ENCODE measurements at regions not wholly inside any gene's neighbourhood (a gene's known extent, or its start where the extent isn't known, plus 50 kb on each side); places are given as distances from the start of the nearest gene placed in this dataset.

DNA sequence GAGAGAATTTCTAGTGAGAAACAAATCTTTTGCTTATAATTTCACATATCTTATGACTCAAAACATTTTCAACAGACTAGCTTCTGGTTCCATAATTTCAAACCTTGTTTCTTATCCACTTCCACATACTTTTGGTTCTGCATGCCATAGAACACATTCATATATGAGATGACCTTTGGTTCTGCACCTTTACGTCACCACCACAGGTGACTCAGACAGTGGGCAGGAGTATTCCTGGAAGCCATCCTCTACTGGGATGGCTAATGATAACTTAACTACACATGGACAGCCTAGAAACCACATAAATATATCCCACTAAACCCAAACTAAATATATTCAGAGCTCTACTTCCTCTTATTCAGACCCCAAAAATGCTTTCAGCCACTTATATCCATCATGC, 133.3 kb downstream of the DCK start:
- Histone ChIP-seq H3K4me3 (ENCODE audit: low read length) (no peak overlapping the region), H3K9me3 (ENCODE audit: control insufficient read depth, low read depth, low read length) (no peaks in the 10 kb centered on the region)

DNA sequence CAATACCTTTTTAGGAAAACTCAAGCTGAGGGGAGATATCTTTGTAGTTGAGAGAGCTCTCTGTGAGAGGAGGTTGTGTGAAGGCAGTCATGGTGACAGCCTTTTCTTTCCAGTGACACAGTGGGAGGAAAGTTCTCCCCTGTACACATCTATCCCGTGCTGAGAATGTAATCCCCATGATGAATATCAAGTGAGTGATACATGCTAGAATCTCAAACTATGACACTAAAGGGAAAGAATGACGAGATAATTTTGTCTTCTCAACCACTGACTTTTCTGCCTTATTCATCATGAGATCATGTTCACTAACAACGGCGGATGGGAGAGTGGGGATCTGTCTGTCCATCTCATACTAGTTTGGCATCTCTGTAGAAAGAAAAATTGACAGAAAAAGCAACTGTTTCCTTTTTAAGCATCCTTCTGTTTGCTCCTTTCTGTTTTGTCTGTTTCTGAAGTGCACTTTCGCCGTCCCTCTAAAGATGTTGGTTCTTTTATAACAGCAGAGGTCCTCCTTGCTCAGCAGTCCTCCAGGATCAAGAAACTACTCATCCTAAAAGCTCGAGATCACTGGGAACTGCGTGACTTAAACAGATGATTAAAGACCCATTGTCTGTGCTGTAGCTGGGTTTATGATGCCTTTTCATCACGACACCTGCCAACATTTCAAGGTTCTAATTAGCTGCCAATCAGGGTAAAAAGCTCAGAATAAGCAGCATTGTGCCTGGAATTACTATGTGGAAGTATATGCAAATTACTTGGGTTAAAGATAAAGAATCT, 137.6 kb downstream of the DCK start:
- Histone ChIP-seq H3K9ac (ENCODE audit: low read length) (no peak overlapping the region), H3K27me3 (ENCODE audit: control insufficient read depth, insufficient read depth, low read length) (no peaks in the 10 kb centered on the region), H3K4me3 (ENCODE audit: low read length) (no peak overlapping the region), H3K9me3 (ENCODE audit: control insufficient read depth, low read depth, low read length) (no peaks in the 10 kb centered on the region), H3K27ac (ENCODE audit: low read length) (no peak overlapping the region), H3K36me3 (ENCODE audit: control insufficient read depth, low read depth, low read length) (no peaks in the 10 kb centered on the region), H3K4me1 (ENCODE audit: control insufficient read depth, low read depth, low read length) (no peaks in the 10 kb centered on the region)

More for the DNA sequence above, 133.3 kb downstream of the DCK start:
- H3K27me3 ChIP-seq (ENCODE audit: control insufficient read depth, insufficient read depth, low read length) = no peaks in the 10 kb centered on the region
- no peak overlapping the region for H3K27ac ChIP-seq (ENCODE audit: low read length)
- no peak overlapping the region for H3K9ac ChIP-seq (ENCODE audit: low read length)
- no peaks in the 10 kb centered on the region for H3K36me3 ChIP-seq (ENCODE audit: control insufficient read depth, low read depth, low read length)
- H3K4me1 ChIP-seq (ENCODE audit: control insufficient read depth, low read depth, low read length) = no peaks in the 10 kb centered on the region

- H3K4me3 ChIP-seq (ENCODE audit: low read length) = no peak overlapping the region
- no peaks in the 10 kb centered on the region for H3K4me1 ChIP-seq (ENCODE audit: control insufficient read depth, low read depth, low read length)
- H3K27ac ChIP-seq (ENCODE audit: low read length) = no peak overlapping the region
- no peaks in the 10 kb centered on the region for H3K9me3 ChIP-seq (ENCODE audit: control insufficient read depth, low read depth, low read length)
- no peaks in the 10 kb centered on the region for H3K27me3 ChIP-seq (ENCODE audit: control insufficient read depth, insufficient read depth, low read length)
- no peaks in the 10 kb centered on the region for H3K36me3 ChIP-seq (ENCODE audit: control insufficient read depth, low read depth, low read length)
- H3K9ac ChIP-seq (ENCODE audit: low read length) = no peak overlapping the region
Measured at GRCh38 chr4:71132486-71132885, 139.0 kb downstream of the DCK start.

- H3K4me3 ChIP-seq (ENCODE audit: low read length) = no peak overlapping the region
Measured at GRCh38 chr4:71133491-71133890, 140.0 kb downstream of the DCK start.

GRCh38 chr4:71136071-71136470, 142.6 kb downstream of the DCK start:
- Histone ChIP-seq H3K9ac (ENCODE audit: low read length) (no peak overlapping the region), H3K4me1 (ENCODE audit: control insufficient read depth, low read depth, low read length) (no peaks in the 10 kb centered on the region), H3K36me3 (ENCODE audit: control insufficient read depth, low read depth, low read length) (no peaks in the 10 kb centered on the region), H3K27ac (ENCODE audit: low read length) (no peak overlapping the region), H3K27me3 (ENCODE audit: control insufficient read depth, insufficient read depth, low read length) (no peaks in the 10 kb centered on the region), H3K9me3 (ENCODE audit: control insufficient read depth, low read depth, low read length) (no peaks in the 10 kb centered on the region), H3K4me3 (ENCODE audit: low read length) (no peak overlapping the region)

More at GRCh38 chr4:71133491-71133890, 140.0 kb downstream of the DCK start:
- H3K9me3 ChIP-seq (ENCODE audit: control insufficient read depth, low read depth, low read length) = no peaks in the 10 kb centered on the region
- H3K36me3 ChIP-seq (ENCODE audit: control insufficient read depth, low read depth, low read length) = no peaks in the 10 kb centered on the region
- no peaks in the 10 kb centered on the region for H3K27me3 ChIP-seq (ENCODE audit: control insufficient read depth, insufficient read depth, low read length)
- H3K4me1 ChIP-seq (ENCODE audit: control insufficient read depth, low read depth, low read length) = no peaks in the 10 kb centered on the region
- H3K9ac ChIP-seq (ENCODE audit: low read length) = no peak overlapping the region
- H3K27ac ChIP-seq (ENCODE audit: low read length) = no peak overlapping the region

DNA sequence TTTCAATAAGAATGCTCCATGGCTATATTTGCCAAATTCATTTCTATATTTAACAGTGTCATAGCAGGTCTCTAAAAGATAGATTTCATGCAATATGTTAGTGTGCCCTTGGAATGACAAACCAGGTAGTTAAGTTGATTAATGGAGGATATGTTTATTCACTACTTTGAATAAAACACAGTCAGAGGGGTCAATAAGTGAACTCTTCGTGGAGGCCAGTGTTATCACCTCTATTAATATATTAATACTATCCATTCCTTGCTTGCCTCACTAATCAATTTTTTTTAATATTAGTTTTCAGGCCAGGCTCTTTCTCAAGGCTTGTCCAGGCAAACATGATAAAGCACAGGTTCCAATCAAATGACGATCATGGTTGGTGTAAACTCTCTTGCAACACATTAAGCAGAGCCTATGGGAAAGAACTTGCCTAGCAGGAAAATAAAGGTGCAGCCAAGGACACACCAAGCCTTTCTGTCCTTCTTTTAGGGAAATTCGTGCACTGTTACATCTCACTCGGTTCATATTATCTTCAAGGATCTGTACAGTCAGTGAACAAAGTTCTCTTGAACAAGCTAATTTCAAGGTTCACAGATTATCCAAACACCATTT, 144.7 kb downstream of the DCK start:
- no peak overlapping the region for H3K27ac ChIP-seq (ENCODE audit: low read length)
- H3K9ac ChIP-seq (ENCODE audit: low read length) = no peak overlapping the region
- no peaks in the 10 kb centered on the region for H3K4me1 ChIP-seq (ENCODE audit: control insufficient read depth, low read depth, low read length)
- H3K4me3 ChIP-seq (ENCODE audit: low read length) = no peak overlapping the region
- H3K9me3 ChIP-seq (ENCODE audit: control insufficient read depth, low read depth, low read length) = no peaks in the 10 kb centered on the region
- no peaks in the 10 kb centered on the region for H3K36me3 ChIP-seq (ENCODE audit: control insufficient read depth, low read depth, low read length)
- H3K27me3 ChIP-seq (ENCODE audit: control insufficient read depth, insufficient read depth, low read length) = no peaks in the 10 kb centered on the region

DNA sequence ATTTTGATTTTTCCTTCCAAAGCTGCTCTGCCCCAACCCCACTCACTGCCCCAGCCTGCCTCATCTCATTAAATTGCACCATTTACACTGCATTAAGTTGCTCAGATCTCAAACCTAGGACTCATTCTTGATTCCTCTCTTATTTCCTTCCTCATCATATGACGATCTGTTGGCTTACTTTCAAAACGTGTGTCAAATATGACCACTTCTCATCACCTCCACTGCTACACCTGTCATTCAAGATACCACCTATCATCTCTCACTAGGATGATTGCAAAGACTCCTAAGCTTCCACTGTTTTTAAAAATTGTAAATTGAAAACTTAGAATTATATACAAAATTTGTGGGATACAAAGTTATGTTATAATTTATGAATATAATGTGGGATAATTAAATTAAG, 147.1 kb downstream of the DCK start:
- H3K36me3 ChIP-seq (ENCODE audit: control insufficient read depth, low read depth, low read length) = no peaks in the 10 kb centered on the region
- H3K27ac ChIP-seq (ENCODE audit: low read length) = no peak overlapping the region
- H3K4me1 ChIP-seq (ENCODE audit: control insufficient read depth, low read depth, low read length) = no peaks in the 10 kb centered on the region
- no peaks in the 10 kb centered on the region for H3K27me3 ChIP-seq (ENCODE audit: control insufficient read depth, insufficient read depth, low read length)
- H3K9ac ChIP-seq (ENCODE audit: low read length) = no peak overlapping the region
- no peaks in the 10 kb centered on the region for H3K9me3 ChIP-seq (ENCODE audit: control insufficient read depth, low read depth, low read length)
- no peak overlapping the region for H3K4me3 ChIP-seq (ENCODE audit: low read length)

DNA sequence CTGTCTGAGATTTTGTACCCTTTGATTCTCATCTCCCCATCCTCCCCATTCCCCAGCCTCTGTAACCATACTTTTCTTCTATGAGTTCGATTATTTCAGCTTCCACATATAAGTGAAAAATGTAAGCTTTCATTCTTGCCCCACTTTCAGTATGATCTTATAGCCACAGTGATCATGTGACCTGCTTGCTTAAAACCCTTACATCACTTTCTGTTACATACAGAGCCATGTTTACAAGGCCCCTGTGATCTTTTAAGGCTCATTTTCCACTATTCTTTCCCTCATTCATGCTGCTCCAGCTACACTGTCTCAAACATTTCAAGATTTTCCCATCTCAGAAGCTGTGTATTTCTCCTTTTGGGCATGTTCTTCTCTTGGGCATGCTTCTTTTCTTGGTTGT, 147.7 kb downstream of the DCK start:
- no peak overlapping the region for H3K9ac ChIP-seq (ENCODE audit: low read length)
- no peak overlapping the region for H3K4me3 ChIP-seq (ENCODE audit: low read length)
- H3K9me3 ChIP-seq (ENCODE audit: control insufficient read depth, low read depth, low read length) = no peaks in the 10 kb centered on the region
- H3K4me1 ChIP-seq (ENCODE audit: control insufficient read depth, low read depth, low read length) = no peaks in the 10 kb centered on the region
- H3K27ac ChIP-seq (ENCODE audit: low read length) = no peak overlapping the region
- H3K36me3 ChIP-seq (ENCODE audit: control insufficient read depth, low read depth, low read length) = no peaks in the 10 kb centered on the region
- H3K27me3 ChIP-seq (ENCODE audit: control insufficient read depth, insufficient read depth, low read length) = no peaks in the 10 kb centered on the region

DNA sequence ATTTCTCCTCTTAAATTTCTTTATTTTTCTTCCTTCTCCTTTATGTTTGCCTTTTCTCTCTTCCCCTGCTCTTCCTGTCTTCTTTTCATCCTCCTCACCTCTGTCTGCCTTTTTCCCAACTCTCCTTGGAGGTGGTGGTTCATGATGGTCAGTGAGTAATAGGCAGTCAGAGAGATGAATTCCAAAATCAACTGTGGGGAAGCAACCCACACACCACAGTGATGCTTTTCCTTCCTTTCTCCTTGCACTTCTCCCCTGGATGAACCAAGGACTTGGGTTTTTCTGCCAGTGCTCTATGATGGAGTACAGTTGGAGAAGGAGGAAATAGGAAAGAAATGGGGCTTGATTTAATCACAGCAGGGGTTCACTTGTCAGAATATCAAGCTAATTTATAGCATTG, 153.8 kb downstream of the DCK start:
- H3K9ac ChIP-seq (ENCODE audit: low read length) = no peak overlapping the region
- no peaks in the 10 kb centered on the region for H3K36me3 ChIP-seq (ENCODE audit: control insufficient read depth, low read depth, low read length)
- no peaks in the 10 kb centered on the region for H3K9me3 ChIP-seq (ENCODE audit: control insufficient read depth, low read depth, low read length)
- H3K4me1 ChIP-seq (ENCODE audit: control insufficient read depth, low read depth, low read length) = no peaks in the 10 kb centered on the region
- H3K27me3 ChIP-seq (ENCODE audit: control insufficient read depth, insufficient read depth, low read length) = no peaks in the 10 kb centered on the region
- no peak overlapping the region for H3K27ac ChIP-seq (ENCODE audit: low read length)
- H3K4me3 ChIP-seq (ENCODE audit: low read length) = no peak overlapping the region

DNA sequence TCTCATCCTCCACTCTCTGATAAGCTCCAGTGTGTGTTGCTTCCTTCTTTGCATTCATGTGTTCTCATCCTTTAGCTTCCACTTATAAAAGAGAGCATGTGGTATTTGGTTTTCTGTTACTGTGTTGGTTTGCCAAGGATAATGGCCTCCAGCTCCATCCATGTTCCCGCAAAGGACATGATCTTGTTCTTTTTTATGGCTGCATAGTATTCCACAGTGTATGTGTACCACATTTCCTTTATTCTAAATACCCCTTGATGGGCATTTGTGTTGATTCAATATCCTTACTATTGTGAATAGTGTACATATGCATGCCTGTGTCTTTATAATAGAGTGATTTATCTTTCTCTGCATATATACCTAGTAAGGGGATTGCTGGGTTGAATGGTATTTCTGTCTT, 155.1 kb downstream of the DCK start:
- Histone ChIP-seq H3K9me3 (ENCODE audit: control insufficient read depth, low read depth, low read length) (no peaks in the 10 kb centered on the region), H3K36me3 (ENCODE audit: control insufficient read depth, low read depth, low read length) (no peaks in the 10 kb centered on the region), H3K27ac (ENCODE audit: low read length) (no peak overlapping the region), H3K27me3 (ENCODE audit: control insufficient read depth, insufficient read depth, low read length) (no peaks in the 10 kb centered on the region), H3K4me1 (ENCODE audit: control insufficient read depth, low read depth, low read length) (no peaks in the 10 kb centered on the region), H3K4me3 (ENCODE audit: low read length) (no peak overlapping the region), H3K9ac (ENCODE audit: low read length) (no peak overlapping the region)

GRCh38 chr4:71151054-71151453, 157.6 kb downstream of the DCK start:
- no peaks in the 10 kb centered on the region for H3K9me3 ChIP-seq (ENCODE audit: control insufficient read depth, low read depth, low read length)
- H3K36me3 ChIP-seq (ENCODE audit: control insufficient read depth, low read depth, low read length) = no peaks in the 10 kb centered on the region
- no peak overlapping the region for H3K4me3 ChIP-seq (ENCODE audit: low read length)
- H3K27ac ChIP-seq (ENCODE audit: low read length) = no peak overlapping the region
- H3K27me3 ChIP-seq (ENCODE audit: control insufficient read depth, insufficient read depth, low read length) = no peaks in the 10 kb centered on the region
- H3K9ac ChIP-seq (ENCODE audit: low read length) = no peak overlapping the region
- H3K4me1 ChIP-seq (ENCODE audit: control insufficient read depth, low read depth, low read length) = no peaks in the 10 kb centered on the region

GRCh38 chr4:71156616-71157015, 163.2 kb downstream of the DCK start:
- Histone ChIP-seq H3K4me1 (ENCODE audit: control insufficient read depth, low read depth, low read length) (no peaks in the 10 kb centered on the region), H3K4me3 (ENCODE audit: low read length) (no peak overlapping the region), H3K9ac (ENCODE audit: low read length) (no peak overlapping the region), H3K36me3 (ENCODE audit: control insufficient read depth, low read depth, low read length) (no peaks in the 10 kb centered on the region), H3K27me3 (ENCODE audit: control insufficient read depth, insufficient read depth, low read length) (no peaks in the 10 kb centered on the region), H3K27ac (ENCODE audit: low read length) (no peak overlapping the region), H3K9me3 (ENCODE audit: control insufficient read depth, low read depth, low read length) (no peaks in the 10 kb centered on the region)
